Activated naive CD4-positive, alpha-beta T cell (primary cell): ENCODE measurements at regions not wholly inside any gene's neighbourhood (a gene's known extent, or its start where the extent isn't known, plus 50 kb on each side); places are given as distances from the start of the nearest gene placed in this dataset.

ENCODE experiments used
- DNase-seq, 4 experiments: peaks; one replicate each; lab custom pipeline; 2025; lab: John Stamatoyannopoulos, UW

GRCh38 chr7:17020250-17020649 lies 138.5 kb upstream of the AGR3 start:
- no peak for DNase-seq

- DNase-seq: no peak
Observed at GRCh38 chr7:17021205-17021604, 139.4 kb upstream of the AGR3 start.

- no peak for DNase-seq
Observed at GRCh38 chr7:17022920-17023319, 141.1 kb upstream of the AGR3 start.

- no peak for DNase-seq
Observed at GRCh38 chr7:17026269-17026668, 144.5 kb upstream of the AGR3 start.

- DNase-seq: no peak
Observed at GRCh38 chr7:17027143-17027788, 145.5 kb upstream of the AGR3 start.

GRCh38 chr7:17027789-17028152 lies 146.0 kb upstream of the AGR3 start:
- no peak for DNase-seq

- DNase-seq: no peak
Observed at GRCh38 chr7:17029150-17029549, 147.4 kb upstream of the AGR3 start.

- DNase-seq: no peak
Observed at GRCh38 chr7:17030559-17030958, 148.8 kb upstream of the AGR3 start.

- no peak for DNase-seq
Observed at GRCh38 chr7:17031906-17032551, 150.2 kb upstream of the AGR3 start.

- no peak for DNase-seq
Observed at GRCh38 chr7:17033245-17033644, 151.5 kb upstream of the AGR3 start.

GRCh38 chr7:17036584-17036983 lies 154.8 kb upstream of the AGR3 start:
- no peak for DNase-seq

- no peak for DNase-seq
Observed at GRCh38 chr7:17037356-17037755, 155.6 kb upstream of the AGR3 start.

- DNase-seq: no peak
Observed at GRCh38 chr7:17038160-17038782, 156.5 kb upstream of the AGR3 start.

GRCh38 chr7:17038783-17039170 lies 157.0 kb upstream of the AGR3 start:
- no peak for DNase-seq

- DNase-seq: no peak
Observed at GRCh38 chr7:17039372-17039771, 157.6 kb upstream of the AGR3 start.

- no peak for DNase-seq
Observed at GRCh38 chr7:17040716-17041115, 158.9 kb upstream of the AGR3 start.

GRCh38 chr7:17041324-17041723 lies 159.5 kb upstream of the AGR3 start:
- DNase-seq: no peak

- no peak for DNase-seq
Observed at GRCh38 chr7:17042211-17042610, 160.4 kb upstream of the AGR3 start.

GRCh38 chr7:17043012-17043877 lies 161.5 kb upstream of the AGR3 start:
- no peak for DNase-seq

- DNase-seq: no peak
Observed at GRCh38 chr7:17044396-17044795, 162.6 kb upstream of the AGR3 start.

- DNase-seq: no peak
Observed at GRCh38 chr7:17044861-17045260, 163.1 kb upstream of the AGR3 start.

GRCh38 chr7:17046259-17046658 lies 164.5 kb upstream of the AGR3 start:
- no peak for DNase-seq

- no peak for DNase-seq
Observed at GRCh38 chr7:17046666-17047065, 164.9 kb upstream of the AGR3 start.
